Osteoblast (primary cell): ENCODE measurements at regions not wholly inside any gene's neighbourhood (a gene's known extent, or its start where the extent isn't known, plus 50 kb on each side); places are given as distances from the start of the nearest gene placed in this dataset.

Experiments
- DNase-seq: peaks from one replicate; pipeline ENCODE4 v3.0.0; 2011; ENCODE audit warnings: low spot score, mixed read lengths; ENCODE audit not compliant: insufficient read length; ENCODE audit errors: missing footprints
- H2AFZ ChIP-seq: 2 replicates; pipeline ENCODE4 v1.6.0; 2011; ENCODE audit warnings: mild to moderate bottlenecking, low read length
- H3K27ac ChIP-seq: 2 replicates; pipeline ENCODE4 v1.5.1; 2011; ENCODE audit warnings: mild to moderate bottlenecking, low read depth, low read length, moderate library complexity
- H3K27me3 ChIP-seq: 2 replicates; pipeline ENCODE4 v1.6.0; 2012; ENCODE audit warnings: mild to moderate bottlenecking, control low read depth, inconsistent platforms, low read length, moderate library complexity; ENCODE audit not compliant: insufficient read depth
- H3K36me3 ChIP-seq: 2 replicates; pipeline ENCODE4 v1.5.1; 2011; ENCODE audit warnings: mild to moderate bottlenecking, low read length, control low read depth, moderate library complexity; ENCODE audit not compliant: insufficient read depth
- H3K4me1 ChIP-seq: 2 replicates; pipeline ENCODE4 v1.5.1; 2011; ENCODE audit warnings: mild to moderate bottlenecking, low read length, control low read depth, moderate library complexity; ENCODE audit not compliant: insufficient read depth
- H3K4me2 ChIP-seq: 2 replicates; pipeline ENCODE4 v1.6.0; 2011; ENCODE audit warnings: mild to moderate bottlenecking, low read length; ENCODE audit not compliant: insufficient read depth
- H3K4me3 ChIP-seq: fragments of 200-600 bp; sonication (generic); 3 replicates; pipeline ENCODE4 v1.5.1; 2012; ENCODE audit warnings: mild to moderate bottlenecking, low read length, inconsistent platforms; ENCODE audit not compliant: insufficient read depth
- H3K79me2 ChIP-seq: 2 replicates; pipeline ENCODE4 v1.6.0; 2012; ENCODE audit warnings: mild to moderate bottlenecking, low read length, control low read depth, inconsistent platforms; ENCODE audit not compliant: insufficient read depth
- H3K9me3 ChIP-seq: 2 replicates; pipeline ENCODE4 v1.5.1; 2011; ENCODE audit warnings: low read depth, low read length, control low read depth
- H4K20me1 ChIP-seq: 2 replicates; pipeline ENCODE4 v1.6.0; 2012; ENCODE audit warnings: mild to moderate bottlenecking, low read length, control low read depth; ENCODE audit not compliant: insufficient read depth
- CTCF ChIP-seq: IDR thresholded peaks from 2 replicates; pipeline ENCODE4 v1.5.1; 2011; ENCODE audit warnings: mild to moderate bottlenecking, low read depth, low read length, moderate library complexity; ENCODE audit errors: extremely low read depth

- H3K27ac ChIP-seq = no peak overlapping the region
- H3K36me3 ChIP-seq = no peaks in the 10 kb centered on the region
- H3K27me3 ChIP-seq = no peaks in the 10 kb centered on the region
- H3K4me3 ChIP-seq = no peak overlapping the region
- H4K20me1 ChIP-seq = no peaks in the 10 kb centered on the region
- no peaks in the 10 kb centered on the region for H3K79me2 ChIP-seq
- no peaks in the 10 kb centered on the region for H3K4me1 ChIP-seq
- no peak overlapping the region for H3K4me2 ChIP-seq
- no peak for TF ChIP-seq CTCF
- DNase-seq = no peak
- no peak overlapping the region for H2AFZ ChIP-seq
- H3K9me3 ChIP-seq = no peaks in the 10 kb centered on the region
Observed at GRCh38 chr5:152673601-152674000, 268.5 kb upstream of the NMUR2 start.

GRCh38 chr5:152674403-152674802 lies 269.3 kb upstream of the NMUR2 start:
- H3K9me3 ChIP-seq = no peaks in the 10 kb centered on the region
- no peak for TF ChIP-seq CTCF
- no peak overlapping the region for H3K27ac ChIP-seq
- H3K4me1 ChIP-seq = no peaks in the 10 kb centered on the region
- H4K20me1 ChIP-seq = no peaks in the 10 kb centered on the region
- H3K27me3 ChIP-seq = no peaks in the 10 kb centered on the region
- H3K36me3 ChIP-seq = no peaks in the 10 kb centered on the region
- DNase-seq = no peak
- no peak overlapping the region for H3K4me2 ChIP-seq
- no peak overlapping the region for H2AFZ ChIP-seq
- no peaks in the 10 kb centered on the region for H3K79me2 ChIP-seq
- no peak overlapping the region for H3K4me3 ChIP-seq

DNA sequence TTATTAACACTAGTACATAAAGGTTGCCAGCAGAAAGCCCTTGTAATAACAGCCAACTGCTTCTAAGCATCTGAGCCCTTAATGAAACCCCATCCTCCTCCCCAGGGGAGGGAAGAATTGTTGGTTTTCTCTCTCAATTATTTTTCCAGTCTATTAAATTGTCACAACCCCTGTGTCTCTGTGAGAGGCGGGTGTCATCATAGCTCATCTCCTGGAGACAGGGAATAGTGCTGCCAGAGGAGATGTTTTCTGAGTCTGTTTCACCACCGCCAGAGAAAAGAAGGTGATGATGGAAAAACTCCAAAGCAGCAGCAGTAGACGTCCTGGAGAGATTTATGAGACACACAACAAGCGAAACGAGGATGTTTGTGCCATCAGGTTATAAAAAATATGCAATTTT lies 271.1 kb upstream of the NMUR2 start:
- H3K27ac ChIP-seq = no peak overlapping the region
- H3K4me3 ChIP-seq = no peak overlapping the region
- no peaks in the 10 kb centered on the region for H3K4me1 ChIP-seq
- no peak overlapping the region for H2AFZ ChIP-seq
- no peak overlapping the region for H3K4me2 ChIP-seq
- H4K20me1 ChIP-seq = no peaks in the 10 kb centered on the region
- H3K9me3 ChIP-seq = no peaks in the 10 kb centered on the region
- TF ChIP-seq CTCF = no peak
- DNase-seq = no peak
- H3K36me3 ChIP-seq = no peaks in the 10 kb centered on the region
- no peaks in the 10 kb centered on the region for H3K79me2 ChIP-seq
- H3K27me3 ChIP-seq = no peaks in the 10 kb centered on the region

GRCh38 chr5:152683205-152683604 lies 278.1 kb upstream of the NMUR2 start:
- Histone ChIP-seq H4K20me1 (no peaks in the 10 kb centered on the region), H3K9me3 (no peaks in the 10 kb centered on the region), H3K27ac (no peak overlapping the region), H2AFZ (no peak overlapping the region), H3K79me2 (no peaks in the 10 kb centered on the region), H3K4me2 (no peak overlapping the region), H3K36me3 (no peaks in the 10 kb centered on the region), H3K4me3 (no peak overlapping the region), H3K4me1 (no peaks in the 10 kb centered on the region), H3K27me3 (no peaks in the 10 kb centered on the region)
- no peak for DNase-seq
- no peak for TF ChIP-seq CTCF
